ENCODE measurements at regions not wholly inside any gene's neighbourhood (a gene's known extent, or its start where the extent isn't known, plus 50 kb on each side); places are given as distances from the start of the nearest gene placed in this dataset.
A peak's percentile ranks its signal among the peaks of the same experiment; 100 is the strongest.

- no peak overlapping the region for H3K4me3 ChIP-seq (ENCODE audit: low read length)
- no peak for TF ChIP-seq CTCF (IDR thresholded peaks at IDR 0.05; ENCODE audit: insufficient read depth, low read depth, low read length, missing control alignments)
- no peak for DNase-seq (ENCODE audit: low read depth)
These were observed 353.7 kb downstream of the GASK1B start for GRCh38 chr4:157818946-157819692.

GRCh38 chr4:157810137-157810774 is 362.6 kb downstream of the GASK1B start:
- no peak overlapping the region for H3K4me3 ChIP-seq (ENCODE audit: low read length)
- TF ChIP-seq CTCF (IDR thresholded peaks at IDR 0.05; ENCODE audit: insufficient read depth, low read depth, low read length, missing control alignments) = no peak
- DNase-seq (ENCODE audit: low read depth) = peak; percentile 40

- no peak for DNase-seq (ENCODE audit: low read depth)
- H3K4me3 ChIP-seq (ENCODE audit: low read length) = no peak overlapping the region
- no peak for TF ChIP-seq CTCF (IDR thresholded peaks at IDR 0.05; ENCODE audit: insufficient read depth, low read depth, low read length, missing control alignments)
These were observed 363.9 kb downstream of the GASK1B start for GRCh38 chr4:157808796-157809383.

- no peak for TF ChIP-seq CTCF (IDR thresholded peaks at IDR 0.05; ENCODE audit: insufficient read depth, low read depth, low read length, missing control alignments)
- no peak overlapping the region for H3K4me3 ChIP-seq (ENCODE audit: low read length)
- no peak for DNase-seq (ENCODE audit: low read depth)
These were observed 366.6 kb downstream of the GASK1B start for GRCh38 chr4:157806184-157806583.

- DNase-seq (ENCODE audit: low read depth) = peak; percentile 46
- peak; percentile 66 for TF ChIP-seq CTCF (IDR thresholded peaks at IDR 0.05; ENCODE audit: insufficient read depth, low read depth, low read length, missing control alignments)
- no peak overlapping the region for H3K4me3 ChIP-seq (ENCODE audit: low read length)
These were observed 367.8 kb downstream of the GASK1B start for GRCh38 chr4:157804986-157805385.

GRCh38 chr4:157803845-157804521 is 368.8 kb downstream of the GASK1B start:
- DNase-seq (ENCODE audit: low read depth) = no peak
- TF ChIP-seq CTCF (IDR thresholded peaks at IDR 0.05; ENCODE audit: insufficient read depth, low read depth, low read length, missing control alignments) = no peak
- no peak overlapping the region for H3K4me3 ChIP-seq (ENCODE audit: low read length)
